HG03571 (cell line): ENCODE measurements at regions not wholly inside any gene's neighbourhood (a gene's known extent, or its start where the extent isn't known, plus 50 kb on each side); places are given as distances from the start of the nearest gene placed in this dataset.

Experiments used
- ATAC-seq: cut with Tn5 transposase; IDR thresholded peaks from one replicate; pipeline ENCODE4 v1.9.1; 2021; ENCODE audit not compliant: unreplicated experiment

DNA sequence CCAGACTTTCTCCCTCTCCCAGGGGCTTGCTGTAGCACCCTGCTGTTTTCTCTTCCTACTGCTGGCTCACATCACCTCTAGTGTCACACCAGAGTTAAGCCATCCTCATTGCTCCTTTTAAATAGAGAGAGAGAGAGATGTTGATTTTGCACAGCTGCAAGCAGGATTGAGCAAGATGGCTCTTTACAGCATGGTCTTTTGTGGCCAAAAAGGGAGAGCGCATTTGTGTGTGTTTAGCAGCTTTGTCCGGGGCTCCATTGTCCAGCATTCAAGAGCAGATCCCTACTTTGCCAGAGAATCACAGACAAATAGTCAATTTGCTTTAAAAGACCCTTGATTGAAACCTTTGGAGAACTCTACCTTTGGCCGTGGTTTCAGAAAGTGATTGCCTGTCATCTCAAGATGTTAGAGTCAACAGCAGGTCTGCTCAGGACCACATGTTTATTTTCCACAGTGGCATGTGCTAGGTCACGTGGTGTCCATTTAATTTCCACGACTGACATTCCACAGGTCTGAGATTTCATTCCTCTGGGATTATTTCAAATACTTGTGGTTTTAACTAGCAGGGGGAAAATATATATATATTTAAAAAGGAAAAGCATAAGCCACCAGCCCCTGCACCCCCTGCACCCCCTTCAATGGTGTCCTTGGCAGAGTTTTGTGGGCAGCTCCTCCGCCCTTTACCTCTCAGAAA, 359.9 kb upstream of the SLC14A2 start:
- ATAC-seq, result no peak

DNA sequence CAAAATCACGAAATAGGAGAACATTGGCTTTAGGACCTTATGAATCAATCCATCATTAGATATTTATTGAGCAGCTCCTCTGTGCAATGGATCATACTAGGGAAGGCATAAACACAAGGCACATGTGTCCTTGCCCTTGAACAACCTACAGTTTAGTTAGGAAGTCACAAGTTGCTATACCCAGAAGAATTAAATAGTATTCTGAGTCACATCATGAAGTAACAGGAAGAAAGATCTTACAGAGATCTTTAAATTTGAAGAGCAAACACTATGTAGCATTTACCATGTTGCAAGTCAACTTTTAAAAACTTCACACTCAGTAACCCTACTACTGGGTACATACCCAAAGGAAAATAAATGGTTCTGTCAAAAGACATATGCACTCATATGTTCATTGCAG, 355.2 kb upstream of the SLC14A2 start:
- ATAC-seq, result no peak

DNA sequence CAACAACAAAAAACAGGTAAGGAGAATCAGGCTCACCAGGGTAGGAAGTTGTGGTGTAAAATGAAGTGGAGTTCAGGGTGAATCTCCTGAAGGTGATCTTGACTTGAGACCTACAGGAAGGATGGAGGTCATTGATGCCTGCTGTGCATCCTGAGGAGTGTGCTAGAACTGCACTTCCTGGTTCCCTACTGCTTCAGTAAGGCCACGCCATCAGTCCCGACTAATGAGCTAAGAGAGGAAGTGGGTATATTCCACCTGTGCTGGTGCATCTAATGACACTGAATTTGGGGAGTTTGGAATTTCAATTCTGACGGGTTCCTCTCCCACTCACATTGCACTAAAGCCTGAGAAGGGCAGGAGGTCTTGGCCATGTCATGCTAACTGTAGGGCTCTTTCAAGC, 349.3 kb upstream of the SLC14A2 start:
- ATAC-seq, result no peak

DNA sequence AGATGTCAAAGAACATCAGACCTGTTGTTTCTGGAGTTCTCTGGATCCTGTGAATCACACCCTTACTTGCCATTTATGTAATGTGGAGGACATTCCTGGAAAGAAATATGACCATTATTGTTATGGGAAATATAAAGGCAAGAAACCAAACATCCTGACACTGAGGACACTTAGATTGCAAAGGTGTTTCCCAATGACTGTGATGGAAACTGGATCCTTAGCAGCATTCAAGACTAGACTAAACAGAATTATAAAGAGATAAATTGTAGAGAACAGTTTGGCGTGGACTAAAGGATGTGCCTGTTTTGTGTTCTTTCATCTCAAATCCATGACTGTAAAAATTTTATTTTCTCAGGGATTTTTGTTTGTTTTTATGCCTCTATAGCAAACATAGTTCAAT, 347.7 kb upstream of the SLC14A2 start:
- ATAC-seq, result no peak

GRCh38 chr18:45268583-45268982, 346.7 kb upstream of the SLC14A2 start:
- no peak for ATAC-seq

- ATAC-seq, result no peak
Observed at GRCh38 chr18:45270289-45270771, 344.9 kb upstream of the SLC14A2 start.

GRCh38 chr18:45274026-45274425, 341.2 kb upstream of the SLC14A2 start:
- ATAC-seq, result no peak

- ATAC-seq, result no peak
Observed at GRCh38 chr18:45275367-45276113, 339.7 kb upstream of the SLC14A2 start.

DNA sequence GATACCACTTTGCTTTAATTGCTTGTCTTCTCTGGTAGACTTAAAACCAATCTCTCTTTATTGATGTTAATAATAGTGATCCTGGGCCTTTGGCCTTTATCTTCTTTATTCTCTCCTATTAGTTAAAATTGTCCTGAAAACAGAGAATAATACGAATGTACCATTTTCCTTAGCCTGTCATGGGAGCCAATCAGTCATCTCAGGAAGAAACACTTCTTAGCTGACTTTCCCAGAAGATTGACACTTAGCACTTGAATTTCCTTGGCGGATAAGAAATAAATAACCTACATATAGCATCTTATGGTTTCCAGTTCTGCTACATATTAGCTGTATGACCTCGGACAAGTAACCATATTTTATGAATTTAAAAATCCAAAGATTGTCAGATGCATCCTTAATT, 338.4 kb upstream of the SLC14A2 start:
- ATAC-seq, result no peak

GRCh38 chr18:45277908-45278307, 337.4 kb upstream of the SLC14A2 start:
- ATAC-seq, result no peak

- no peak for ATAC-seq
Observed at GRCh38 chr18:45280481-45281276, 334.6 kb upstream of the SLC14A2 start.

DNA sequence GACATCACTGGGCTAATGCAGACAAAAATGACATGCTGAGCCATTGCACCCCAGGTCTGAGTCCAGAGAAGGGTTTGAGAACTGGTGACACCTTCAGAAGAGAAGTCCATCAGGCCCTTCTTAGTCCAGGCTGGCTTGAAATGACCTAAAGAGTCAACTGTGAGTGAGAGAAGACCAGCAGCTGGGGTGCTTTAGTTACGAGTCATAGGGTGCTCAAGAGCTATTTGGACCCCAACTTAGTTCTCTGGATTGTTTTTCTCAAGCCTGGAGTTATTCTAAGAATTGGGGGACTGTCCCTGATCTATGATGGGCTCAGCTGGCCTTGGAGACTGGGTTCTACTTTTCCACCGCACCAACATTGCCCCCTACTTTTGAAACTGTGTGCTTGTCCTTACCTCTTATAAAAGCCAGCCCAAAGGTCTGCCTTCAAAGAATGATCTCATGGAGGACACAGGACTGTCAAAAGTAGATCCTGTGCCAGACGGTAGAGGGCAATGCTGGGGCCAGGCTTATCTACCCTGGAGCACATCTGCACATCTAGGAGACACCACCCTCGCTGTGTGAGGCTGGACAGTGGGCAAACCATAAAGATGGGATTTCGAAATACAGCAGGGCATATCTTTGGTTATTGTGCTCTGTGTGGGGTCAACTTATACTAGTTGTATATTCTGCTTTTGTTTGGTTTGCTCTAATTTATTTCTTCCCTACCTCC, 333.0 kb upstream of the SLC14A2 start:
- ATAC-seq, result no peak

GRCh38 chr18:45284174-45284573, 331.1 kb upstream of the SLC14A2 start:
- ATAC-seq, result no peak

DNA sequence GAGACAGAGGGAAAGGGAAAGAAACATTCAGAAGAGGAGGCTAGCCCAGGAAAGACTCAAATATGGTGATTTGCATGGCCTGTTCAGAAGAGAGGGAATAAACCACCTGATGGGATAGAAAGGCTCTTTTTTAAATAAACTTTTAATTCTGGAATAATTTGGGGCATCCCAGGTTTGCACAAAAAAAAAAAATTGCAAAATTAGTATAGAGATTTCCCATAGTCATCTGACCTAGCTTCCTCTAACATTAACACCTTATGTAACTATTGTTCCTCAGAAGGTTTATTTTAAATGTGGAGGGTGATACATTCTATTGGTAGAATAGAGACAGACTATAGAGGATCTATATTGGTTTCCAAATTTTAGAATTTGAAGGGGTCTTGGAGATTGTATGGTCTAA, 330.4 kb upstream of the SLC14A2 start:
- ATAC-seq, result no peak

DNA sequence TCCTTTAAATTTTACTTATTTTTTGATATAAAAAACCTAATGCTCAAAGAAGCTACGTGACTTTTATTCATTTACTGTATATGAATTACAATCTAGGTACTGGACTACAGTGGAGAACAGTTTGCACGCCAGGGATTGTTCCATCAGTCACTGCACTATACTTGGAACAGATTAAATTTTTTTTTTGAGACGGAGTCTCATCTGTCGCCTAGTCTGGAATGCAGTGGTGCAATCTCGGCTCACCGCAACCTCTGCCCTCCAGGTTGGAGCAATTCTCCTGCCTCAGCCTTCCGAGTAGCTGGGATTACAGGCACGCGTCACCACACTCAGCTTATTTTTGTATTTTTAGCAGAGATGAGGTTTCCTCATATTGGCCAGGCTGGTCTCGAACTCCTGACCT, 330.0 kb upstream of the SLC14A2 start:
- ATAC-seq, result no peak

DNA sequence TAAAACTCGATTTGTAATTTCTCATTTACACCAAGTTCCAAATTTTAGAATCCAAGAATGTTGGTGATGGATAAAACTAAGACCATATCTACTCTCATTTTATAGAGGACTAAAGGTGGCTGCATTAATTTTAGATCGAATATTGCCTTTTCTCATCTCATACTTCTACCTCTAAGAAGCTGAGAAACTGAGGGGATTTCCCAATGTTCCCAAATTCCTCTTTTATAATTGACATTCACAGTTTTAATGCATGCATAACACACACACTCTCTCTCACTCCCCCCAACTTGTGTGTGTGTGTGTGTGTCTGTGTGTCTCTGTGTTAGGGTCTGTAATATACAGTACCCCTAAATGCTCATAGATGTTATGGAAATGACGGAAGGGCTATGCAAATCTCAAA, 328.8 kb upstream of the SLC14A2 start:
- ATAC-seq, result no peak

DNA sequence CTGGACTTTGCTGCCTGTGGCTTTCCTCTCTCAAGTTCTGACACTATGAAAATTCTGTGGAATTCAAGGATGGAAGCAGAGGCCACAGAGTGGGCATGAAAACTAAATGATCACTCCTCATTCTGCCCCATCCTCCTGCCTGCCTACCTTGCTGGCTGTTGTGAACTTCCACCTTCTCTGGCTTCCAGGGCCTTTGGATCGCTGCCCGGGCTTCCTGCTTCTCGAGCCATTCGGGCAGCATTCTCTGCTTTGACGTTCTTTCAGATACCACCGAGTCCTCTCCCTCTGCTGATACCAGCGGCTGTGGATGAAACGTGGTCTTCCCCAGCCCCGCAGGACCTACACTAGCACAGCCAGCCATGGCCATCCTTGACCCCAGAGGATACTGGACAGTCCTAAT, 327.7 kb upstream of the SLC14A2 start:
- ATAC-seq, result no peak

GRCh38 chr18:45290364-45290763, 324.9 kb upstream of the SLC14A2 start:
- no peak for ATAC-seq

DNA sequence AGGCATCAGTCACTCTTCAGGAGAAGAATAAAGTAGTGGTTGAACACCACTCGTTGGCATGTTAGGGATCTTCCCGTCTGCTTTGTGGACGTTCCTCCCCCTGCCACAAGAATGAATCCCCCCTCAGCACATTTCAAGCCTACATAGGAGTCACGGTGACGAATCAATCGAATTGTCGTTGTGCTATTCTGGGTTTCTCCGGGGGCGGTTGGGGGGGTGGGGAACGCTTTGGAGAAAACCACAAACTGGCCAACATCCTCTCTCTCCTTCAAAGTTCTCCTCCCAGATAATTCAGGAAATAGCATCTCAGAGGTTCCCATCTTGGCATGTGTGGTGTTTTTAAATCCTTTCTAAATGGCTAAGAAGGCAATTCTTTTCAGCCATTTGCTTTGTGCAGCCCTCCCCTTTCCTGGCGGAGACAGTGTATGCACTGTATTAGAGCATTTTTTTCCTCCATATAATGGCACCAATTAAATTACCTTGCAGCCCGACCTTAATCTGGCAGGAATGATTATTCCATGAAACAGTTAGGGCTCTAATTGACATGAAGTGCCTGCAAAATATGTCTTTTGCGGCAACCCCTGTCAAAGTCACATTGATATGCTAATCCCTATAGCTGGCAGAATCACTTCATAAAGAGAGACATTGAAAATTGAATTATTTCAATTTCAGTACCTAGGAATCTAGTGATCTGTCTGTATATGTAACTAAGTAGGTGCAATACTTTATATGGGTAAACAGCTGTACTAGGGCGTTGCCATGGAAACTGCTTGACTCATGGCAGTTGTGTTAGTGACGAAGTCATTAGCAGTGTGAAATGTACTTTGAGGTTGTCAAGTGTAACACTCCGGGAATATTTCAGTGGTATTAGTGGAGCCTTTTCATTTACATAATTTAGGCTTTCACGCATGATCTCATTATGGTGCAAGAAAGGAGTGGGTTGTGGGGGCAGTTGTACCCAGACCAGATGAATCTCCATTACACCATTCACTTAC, 323.4 kb upstream of the SLC14A2 start:
- no peak for ATAC-seq

GRCh38 chr18:45295388-45295787, 319.9 kb upstream of the SLC14A2 start:
- no peak for ATAC-seq
